GM23338 (cell line): ENCODE measurements at regions not wholly inside any gene's neighbourhood (a gene's known extent, or its start where the extent isn't known, plus 50 kb on each side); places are given as distances from the start of the nearest gene placed in this dataset.

ENCODE experiments used
- ATAC-seq: fragments of 200-7000 bp; cut with Tn5 transposase; 3 replicates; pipeline ENCODE4 v1.9.1; 2020
- DNase-seq: peaks from one replicate; pipeline ENCODE4 v3.0.0-alpha.2; 2015; ENCODE audit warnings: low spot score
- H2AFZ ChIP-seq: fragments of 200-600 bp; sonication (generic); 2 replicates; pipeline ENCODE4 v1.8.0; 2016; ENCODE audit warnings: antibody characterized with exemption, mild to moderate bottlenecking, moderate library complexity
- H3F3A ChIP-seq: fragments of 200-600 bp; sonication (generic); replicated peaks from 2 replicates; pipeline ENCODE4 v1.8.0; 2017; ENCODE audit warnings: antibody characterized with exemption, mixed run types, low read depth
- H3K27ac ChIP-seq: fragments of 200-600 bp; sonication (generic); 2 replicates; pipeline ENCODE4 v1.6.1; 2016; ENCODE audit warnings: low read depth
- H3K27me3 ChIP-seq: fragments of 200-600 bp; sonication (generic); 2 replicates; pipeline ENCODE4 v1.8.0; 2016; ENCODE audit warnings: mild to moderate bottlenecking, mixed run types, moderate library complexity; ENCODE audit not compliant: insufficient read depth
- H3K36me3 ChIP-seq: fragments of 200-600 bp; sonication (generic); 2 replicates; pipeline ENCODE4 v1.8.0; 2016; ENCODE audit warnings: mild to moderate bottlenecking; ENCODE audit not compliant: insufficient read depth
- H3K4me1 ChIP-seq: fragments of 200-600 bp; sonication (generic); 2 replicates; pipeline ENCODE4 v1.8.0; 2016; ENCODE audit warnings: mild to moderate bottlenecking, moderate library complexity; ENCODE audit not compliant: insufficient read depth
- H3K4me2 ChIP-seq: fragments of 200-600 bp; sonication (generic); 2 replicates; pipeline ENCODE4 v1.7.1; 2017; ENCODE audit warnings: mixed run types
- H3K4me3 ChIP-seq: fragments of 200-600 bp; sonication (generic); 2 replicates; pipeline ENCODE4 v1.6.1; 2016; ENCODE audit warnings: mixed run types
- H3K79me2 ChIP-seq: fragments of 200-600 bp; sonication (generic); replicated peaks from 2 replicates; pipeline ENCODE4 v1.8.0; 2017; ENCODE audit warnings: mild to moderate bottlenecking; ENCODE audit not compliant: insufficient read depth
- H3K9me2 ChIP-seq: fragments of 200-600 bp; sonication (generic); 2 replicates; pipeline ENCODE4 v1.8.0; 2017; ENCODE audit not compliant: insufficient read depth
- H4K20me1 ChIP-seq: fragments of 200-600 bp; sonication (generic); replicated peaks from 2 replicates; pipeline ENCODE4 v1.8.0; 2017; ENCODE audit warnings: mild to moderate bottlenecking; ENCODE audit not compliant: insufficient read depth
- H3K27ac Mint-ChIP-seq: 2 replicates; pipeline ENCODE4 v1.8.0; 2020; ENCODE audit warnings: inconsistent platforms, mild to moderate bottlenecking, moderate library complexity, mixed read lengths
- H3K27me3 Mint-ChIP-seq: 3 replicates; pipeline ENCODE4 v1.8.0; 2022; ENCODE audit warnings: low read depth, mild to moderate bottlenecking, moderate library complexity, mixed read lengths, inconsistent platforms; ENCODE audit not compliant: insufficient read depth, poor library complexity
- H3K36me3 Mint-ChIP-seq: 3 replicates; pipeline ENCODE4 v1.8.0; 2021; ENCODE audit warnings: low read depth, mild to moderate bottlenecking, inconsistent platforms, moderate library complexity, mixed read lengths
- H3K4me1 Mint-ChIP-seq: 3 replicates; pipeline ENCODE4 v1.8.0; 2020; ENCODE audit warnings: mild to moderate bottlenecking, inconsistent platforms, mixed read lengths
- H3K4me3 Mint-ChIP-seq: 3 replicates; pipeline ENCODE4 v1.8.0; 2021; ENCODE audit warnings: moderate library complexity, mild to moderate bottlenecking, inconsistent platforms, mixed read lengths
- H3K9me3 Mint-ChIP-seq: 3 replicates; pipeline ENCODE4 v1.8.0; 2020; ENCODE audit warnings: moderate library complexity, mild to moderate bottlenecking, inconsistent platforms, mixed read lengths
- CREB1 ChIP-seq: fragments of 250-450 bp; sonication (Bioruptor Pico); IDR thresholded peaks from 2 replicates; pipeline ENCODE4 v1.5.0; 2020; ENCODE audit warnings: low read depth, mild to moderate bottlenecking, moderate library complexity
- CTCF ChIP-seq, 2 experiments: fragments of 200-600 bp in 1 of 2; sonication (generic) in 1 of 2; conservative IDR thresholded peaks; 2 replicates each; pipeline versions ENCODE4 v1.5.1 to v1.6.1; 2016 to 2017; ENCODE audit warnings: antibody characterized with exemption in 2 of 2, low read depth in 2 of 2, mild to moderate bottlenecking in 2 of 2, moderate library complexity in 1 of 2
- JUNB ChIP-seq: IDR thresholded peaks from one replicate; pipeline ENCODE4 v1.6.1; 2016; ENCODE audit warnings: antibody characterized with exemption; ENCODE audit not compliant: unreplicated experiment
- NANOG ChIP-seq: IDR thresholded peaks from 2 replicates; pipeline ENCODE4 v1.6.1; 2016; ENCODE audit warnings: antibody characterized with exemption, borderline replicate concordance
- POLR2AphosphoS5 ChIP-seq: IDR thresholded peaks from 2 replicates; pipeline ENCODE4 v1.6.1; 2016; ENCODE audit warnings: antibody characterized with exemption, low read depth
- STAT1 ChIP-seq: IDR thresholded peaks from one replicate; pipeline ENCODE4 v1.6.1; 2016; ENCODE audit warnings: antibody characterized with exemption; ENCODE audit not compliant: unreplicated experiment
- ZNF114 ChIP-seq: fragments of 250-450 bp; sonication (Bioruptor Pico); IDR thresholded peaks from 2 replicates; pipeline ENCODE4 v1.5.0; 2020; ENCODE audit warnings: mild to moderate bottlenecking, moderate library complexity
- ZNF331 ChIP-seq: fragments of 250-450 bp; sonication (Bioruptor Pico); IDR thresholded peaks from 2 replicates; pipeline ENCODE4 v1.5.0; 2020; ENCODE audit warnings: low read depth, mild to moderate bottlenecking, moderate library complexity
- ZNF462 ChIP-seq: fragments of 250-450 bp; sonication (Bioruptor Pico); IDR thresholded peaks from 2 replicates; pipeline ENCODE4 v1.5.0; 2020; ENCODE audit warnings: mild to moderate bottlenecking, moderate library complexity

- H3K4me2 ChIP-seq: no peak overlapping the region
- no peaks in the 10 kb centered on the region for H3K36me3 ChIP-seq
- DNase-seq: peak; percentile 52
- TF ChIP-seq POLR2AphosphoS5: no peak
- TF ChIP-seq CTCF (conservative IDR thresholded peaks at IDR 0.05; ENCODE audit: low read depth in 2 of 2): no peak
- TF ChIP-seq CREB1 (CRISPR knock-in tag): no peak
- no peak for TF ChIP-seq ZNF331
- TF ChIP-seq STAT1: no peak
- no peak for TF ChIP-seq JUNB
- TF ChIP-seq NANOG: no peak
- H3K36me3 Mint-ChIP-seq: no peaks in the 10 kb centered on the region
- H3K27me3 ChIP-seq: no peaks in the 10 kb centered on the region
- peak; percentile 76 for ATAC-seq
- H3K27ac ChIP-seq: no peak overlapping the region
- H3K79me2 ChIP-seq: no peaks in the 10 kb centered on the region
- H3K9me2 ChIP-seq: no peaks in the 10 kb centered on the region
- no peak overlapping the region for H3K27ac Mint-ChIP-seq
- no peak overlapping the region for H3K4me3 ChIP-seq
- 0 out of 2 replicates have a peak, but pooled peaks cover 6% of the 10 kb centered on the region for H3K4me1 ChIP-seq
- peaks cover 7% of the 10 kb centered on the region for H3K27me3 Mint-ChIP-seq
- H3K9me3 Mint-ChIP-seq: no peaks in the 10 kb centered on the region
- H3K4me3 Mint-ChIP-seq: no peak overlapping the region
- peaks cover 22% of the 10 kb centered on the region for H3K4me1 Mint-ChIP-seq
- peaks cover 8% of the 10 kb centered on the region; the same call in 1 of the 2 replicates for H3F3A ChIP-seq
- no peak overlapping the region for H2AFZ ChIP-seq
- no peaks in the 10 kb centered on the region; the same call in 1 of the 2 replicates for H4K20me1 ChIP-seq
Observed at GRCh38 chr16:85402910-85403692, 210.0 kb upstream of the GSE1 start.

GRCh38 chr16:85403693-85404092, 209.4 kb upstream of the GSE1 start:
- DNase-seq: no peak
- peaks cover 2% of the 10 kb centered on the region; the same call in 1 of the 2 replicates for H3F3A ChIP-seq
- H2AFZ ChIP-seq: no peak overlapping the region
- peaks cover 18% of the 10 kb centered on the region for H3K4me1 Mint-ChIP-seq
- 0 out of 2 replicates have a peak, but pooled peaks cover 6% of the 10 kb centered on the region for H3K4me1 ChIP-seq
- H4K20me1 ChIP-seq: no peaks in the 10 kb centered on the region; the same call in 1 of the 2 replicates
- no peaks in the 10 kb centered on the region for H3K9me3 Mint-ChIP-seq
- no peaks in the 10 kb centered on the region for H3K9me2 ChIP-seq
- H3K27ac Mint-ChIP-seq: no peak overlapping the region
- H3K27ac ChIP-seq: no peak overlapping the region
- H3K27me3 Mint-ChIP-seq: peaks cover 5% of the 10 kb centered on the region
- no peak overlapping the region for H3K4me2 ChIP-seq
- no peak overlapping the region for H3K4me3 Mint-ChIP-seq
- H3K36me3 ChIP-seq: no peaks in the 10 kb centered on the region
- ATAC-seq: peak; percentile 31; the same call in 1 of the 3 replicates
- H3K27me3 ChIP-seq: no peaks in the 10 kb centered on the region
- H3K4me3 ChIP-seq: no peak overlapping the region
- no peaks in the 10 kb centered on the region for H3K79me2 ChIP-seq
- no peaks in the 10 kb centered on the region for H3K36me3 Mint-ChIP-seq
- TF ChIP-seq CTCF (conservative IDR thresholded peaks at IDR 0.05; ENCODE audit: low read depth in 2 of 2) (no peak), JUNB (no peak), POLR2AphosphoS5 (no peak), ZNF462 (CRISPR knock-in tag) (no peak), ZNF114 (no peak)
